Smooth muscle cell (in vitro differentiated cells): ENCODE measurements at regions not wholly inside any gene's neighbourhood (a gene's known extent, or its start where the extent isn't known, plus 50 kb on each side); places are given as distances from the start of the nearest gene placed in this dataset.

ENCODE experiments used
- DNase-seq: peaks from one replicate; lab custom pipeline; 2025; ENCODE audit not compliant: unreplicated experiment; lab: John Stamatoyannopoulos, UW
- H2AFZ ChIP-seq: fragments of 200-600 bp; sonication (generic); 2 replicates; pipeline ENCODE4 v1.6.0; 2016; ENCODE audit warnings: antibody characterized with exemption, low read depth, mild to moderate bottlenecking
- H3F3A ChIP-seq: fragments of 200-600 bp; sonication (generic); 2 replicates; pipeline ENCODE4 v1.6.0; 2017; ENCODE audit warnings: antibody characterized with exemption, low read depth
- H3K27ac ChIP-seq: fragments of 200-600 bp; sonication (generic); 2 replicates; pipeline ENCODE4 v1.5.1; 2016; ENCODE audit warnings: low read depth, mild to moderate bottlenecking
- H3K27me3 ChIP-seq: fragments of 200-600 bp; sonication (generic); 2 replicates; pipeline ENCODE4 v1.6.1; 2016; ENCODE audit warnings: low read depth, mild to moderate bottlenecking
- H3K36me3 ChIP-seq: fragments of 200-600 bp; sonication (generic); 2 replicates; pipeline ENCODE4 v1.5.1; 2016; ENCODE audit warnings: low read depth
- H3K4me1 ChIP-seq: fragments of 200-600 bp; sonication (generic); 2 replicates; pipeline ENCODE4 v1.5.1; 2016; ENCODE audit warnings: low read depth
- H3K4me2 ChIP-seq: fragments of 200-600 bp; sonication (generic); 2 replicates; pipeline ENCODE4 v1.6.0; 2016; ENCODE audit warnings: mild to moderate bottlenecking
- H3K4me3 ChIP-seq: fragments of 200-600 bp; sonication (generic); 2 replicates; pipeline ENCODE4 v1.5.1; 2016; ENCODE audit warnings: mild to moderate bottlenecking
- H3K79me2 ChIP-seq: fragments of 200-600 bp; sonication (generic); 2 replicates; pipeline ENCODE4 v1.6.0; 2016; ENCODE audit warnings: low read depth, mild to moderate bottlenecking
- H3K9ac ChIP-seq: fragments of 200-600 bp; sonication (generic); 2 replicates; pipeline ENCODE4 v1.6.0; 2016; ENCODE audit warnings: low read depth
- H3K9me3 ChIP-seq: fragments of 200-600 bp; sonication (generic); replicated peaks from 2 replicates; pipeline ENCODE4 v1.5.1; 2016; ENCODE audit warnings: low read depth
- H4K20me1 ChIP-seq: fragments of 200-600 bp; sonication (generic); 2 replicates; pipeline ENCODE4 v1.6.0; 2016; ENCODE audit warnings: low read depth
- WGBS: methylation state at CpG from one replicate; pipeline ENCODE4 v1.1.7; 2016; ENCODE audit warnings: low lambda C conversion rate; 5-methylcytosine and 5-hydroxymethylcytosine counted together
- TF ChIP-seq, protein P1 (sequence below): fragments of 200-600 bp; sonication (generic); IDR thresholded peaks from 2 replicates; pipeline ENCODE4 v1.5.1; 2017; ENCODE audit warnings: borderline replicate concordance, mild to moderate bottlenecking, antibody characterized with exemption; ENCODE audit not compliant: insufficient read depth, poor library complexity, severe bottlenecking

DNA sequence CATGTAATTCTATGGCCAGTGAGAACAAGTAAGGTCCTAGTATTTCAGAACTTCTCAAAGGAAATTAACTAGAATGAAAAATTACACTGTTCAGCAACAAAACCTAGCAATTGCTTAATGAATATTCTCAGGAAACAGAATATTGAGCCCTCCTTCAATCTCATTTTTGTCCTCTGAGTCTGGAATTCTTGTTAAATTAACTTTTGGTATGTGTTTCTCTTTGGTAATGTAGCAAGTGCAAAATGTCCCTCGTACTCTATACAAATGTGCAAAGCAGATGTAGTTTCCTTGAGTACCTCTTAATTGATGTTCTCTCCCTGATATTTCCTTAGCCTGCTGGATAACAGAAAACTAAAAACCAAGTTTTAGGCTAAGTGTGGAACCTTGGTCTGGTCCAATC is 190.8 kb upstream of the CNOT2 start:
- TF ChIP-seq, protein P1, sequence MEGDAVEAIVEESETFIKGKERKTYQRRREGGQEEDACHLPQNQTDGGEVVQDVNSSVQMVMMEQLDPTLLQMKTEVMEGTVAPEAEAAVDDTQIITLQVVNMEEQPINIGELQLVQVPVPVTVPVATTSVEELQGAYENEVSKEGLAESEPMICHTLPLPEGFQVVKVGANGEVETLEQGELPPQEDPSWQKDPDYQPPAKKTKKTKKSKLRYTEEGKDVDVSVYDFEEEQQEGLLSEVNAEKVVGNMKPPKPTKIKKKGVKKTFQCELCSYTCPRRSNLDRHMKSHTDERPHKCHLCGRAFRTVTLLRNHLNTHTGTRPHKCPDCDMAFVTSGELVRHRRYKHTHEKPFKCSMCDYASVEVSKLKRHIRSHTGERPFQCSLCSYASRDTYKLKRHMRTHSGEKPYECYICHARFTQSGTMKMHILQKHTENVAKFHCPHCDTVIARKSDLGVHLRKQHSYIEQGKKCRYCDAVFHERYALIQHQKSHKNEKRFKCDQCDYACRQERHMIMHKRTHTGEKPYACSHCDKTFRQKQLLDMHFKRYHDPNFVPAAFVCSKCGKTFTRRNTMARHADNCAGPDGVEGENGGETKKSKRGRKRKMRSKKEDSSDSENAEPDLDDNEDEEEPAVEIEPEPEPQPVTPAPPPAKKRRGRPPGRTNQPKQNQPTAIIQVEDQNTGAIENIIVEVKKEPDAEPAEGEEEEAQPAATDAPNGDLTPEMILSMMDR = no peak
- 91% methylated on average over 1 of the region's 1 CpG for WGBS
- no peaks in the 10 kb centered on the region for H3K27me3 ChIP-seq

DNA sequence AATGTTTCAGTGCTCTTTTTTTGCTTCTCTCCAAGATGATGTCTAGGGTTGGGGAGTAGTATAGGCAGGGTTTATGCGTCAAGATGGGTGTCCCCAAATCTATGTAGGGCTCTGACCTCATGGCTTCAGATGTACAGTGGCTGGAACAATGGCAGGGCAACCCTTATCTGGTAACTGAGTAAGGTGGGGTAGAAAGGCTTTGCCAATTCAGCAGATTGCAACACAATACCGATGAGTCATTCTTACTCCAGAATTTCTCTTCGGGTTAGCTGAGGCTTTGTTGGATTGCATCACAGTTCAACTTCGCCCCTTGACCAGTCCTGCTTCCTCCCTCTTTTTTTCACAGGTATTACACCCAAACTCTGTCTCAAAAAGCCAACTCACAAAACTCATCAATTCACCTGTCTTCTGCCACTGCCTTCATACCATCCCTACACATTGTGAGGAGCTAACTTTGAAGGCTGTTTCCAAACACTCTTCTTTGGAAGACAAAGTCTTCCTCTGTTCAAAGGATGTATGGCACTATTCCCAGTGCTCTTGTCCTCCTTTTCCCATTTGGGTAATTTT is 190.2 kb upstream of the CNOT2 start:
- no peaks in the 10 kb centered on the region for H3F3A ChIP-seq
- WGBS = 51% methylated on average over 4 of the region's 4 CpGs
- H3K9ac ChIP-seq = no peak overlapping the region
- H3K27me3 ChIP-seq = no peaks in the 10 kb centered on the region
- no peaks in the 10 kb centered on the region for H3K4me1 ChIP-seq
- DNase-seq = no peak
- peak overlapping the region; percentile 30 for H3K4me2 ChIP-seq
- H3K79me2 ChIP-seq = no peaks in the 10 kb centered on the region
- H2AFZ ChIP-seq = no peak overlapping the region
- TF ChIP-seq, protein P1 = no peak
- H3K36me3 ChIP-seq = no peaks in the 10 kb centered on the region
- no peaks in the 10 kb centered on the region for H3K9me3 ChIP-seq
- peak overlapping the region; percentile 39 for H3K27ac ChIP-seq
- no peaks in the 10 kb centered on the region for H4K20me1 ChIP-seq
- H3K4me3 ChIP-seq = no peak overlapping the region

More for the DNA sequence above, 190.8 kb upstream of the CNOT2 start:
- H3K9ac ChIP-seq = no peak overlapping the region
- H3K36me3 ChIP-seq = no peaks in the 10 kb centered on the region
- H4K20me1 ChIP-seq = no peaks in the 10 kb centered on the region
- no peak overlapping the region for H2AFZ ChIP-seq
- no peaks in the 10 kb centered on the region for H3K79me2 ChIP-seq
- no peaks in the 10 kb centered on the region for H3F3A ChIP-seq
- no peak for DNase-seq
- H3K9me3 ChIP-seq = no peaks in the 10 kb centered on the region
- H3K27ac ChIP-seq = no peak overlapping the region
- no peak overlapping the region for H3K4me3 ChIP-seq
- H3K4me2 ChIP-seq = no peak overlapping the region
- no peaks in the 10 kb centered on the region for H3K4me1 ChIP-seq

DNA sequence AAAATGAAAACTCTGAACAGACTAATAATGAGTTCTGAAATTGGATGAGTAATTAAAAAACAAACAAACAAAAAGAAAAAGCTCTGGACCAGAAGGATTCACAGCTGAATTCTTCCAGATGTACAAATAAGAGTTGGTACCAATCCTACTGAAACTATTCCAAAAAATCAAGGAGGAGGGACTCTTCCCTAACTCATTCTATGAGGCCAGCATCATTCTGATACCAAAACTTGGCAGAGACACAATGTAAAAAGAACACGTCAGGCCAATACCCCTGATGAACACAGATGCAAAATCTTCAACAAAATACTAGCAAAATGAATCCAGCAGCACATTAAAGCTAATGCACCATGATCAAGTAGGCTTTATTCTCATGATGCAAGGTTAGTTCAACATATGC is 183.9 kb upstream of the CNOT2 start:
- Histone ChIP-seq H3K9ac (no peak overlapping the region), H3K4me2 (no peak overlapping the region), H2AFZ (no peak overlapping the region), H3F3A (no peaks in the 10 kb centered on the region), H3K4me3 (no peak overlapping the region), H3K27me3 (no peaks in the 10 kb centered on the region), H3K36me3 (no peaks in the 10 kb centered on the region), H3K9me3 (no peaks in the 10 kb centered on the region), H3K27ac (no peak overlapping the region), H3K79me2 (no peaks in the 10 kb centered on the region), H4K20me1 (no peaks in the 10 kb centered on the region), H3K4me1 (no peaks in the 10 kb centered on the region)
- WGBS = 76% methylated on average over 1 of the region's 1 CpG
- TF ChIP-seq, protein P1 = no peak
- DNase-seq = no peak

DNA sequence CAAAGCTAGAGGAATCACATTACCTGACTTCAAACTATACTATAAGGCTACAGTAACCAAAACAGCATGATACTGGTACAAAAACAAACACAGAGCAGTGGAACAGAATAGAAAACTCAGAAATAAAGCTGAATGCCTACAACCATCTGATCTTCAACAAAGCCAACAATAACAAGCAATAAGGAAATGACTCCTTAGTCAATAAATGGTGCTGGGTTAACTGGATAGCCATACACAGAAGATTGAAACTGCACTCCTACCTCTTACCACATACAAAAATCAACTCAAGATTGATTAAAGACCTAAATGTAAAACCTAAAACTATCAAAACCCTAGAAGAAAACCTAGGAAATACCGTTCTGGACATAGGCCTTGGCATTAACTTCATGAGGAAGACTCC is 182.6 kb upstream of the CNOT2 start:
- Histone ChIP-seq H3K9ac (no peak overlapping the region), H3K4me1 (no peaks in the 10 kb centered on the region), H3K27me3 (no peaks in the 10 kb centered on the region), H4K20me1 (no peaks in the 10 kb centered on the region), H3K79me2 (no peaks in the 10 kb centered on the region), H3K4me2 (no peak overlapping the region), H3K4me3 (no peak overlapping the region), H3K36me3 (no peaks in the 10 kb centered on the region), H3K27ac (no peak overlapping the region), H3K9me3 (no peaks in the 10 kb centered on the region), H2AFZ (no peak overlapping the region), H3F3A (no peaks in the 10 kb centered on the region)
- TF ChIP-seq, protein P1 = no peak
- no peak for DNase-seq
- WGBS = 96% methylated on average over 1 of the region's 1 CpG
